Stimulated activated naive CD4-positive, alpha-beta T cell (primary cell): ENCODE measurements at regions not wholly inside any gene's neighbourhood (a gene's known extent, or its start where the extent isn't known, plus 50 kb on each side); places are given as distances from the start of the nearest gene placed in this dataset.

Experiments
- DNase-seq, 6 experiments: peaks; one replicate each; lab custom pipeline; 2025; lab: John Stamatoyannopoulos, UW

- no peak for DNase-seq
Observed at GRCh38 chr10:10437886-10438285, 579.8 kb upstream of the CELF2 start.

GRCh38 chr10:10438335-10439100, 579.2 kb upstream of the CELF2 start:
- DNase-seq, result no peak

- no peak for DNase-seq
Observed at GRCh38 chr10:10456856-10457255, 560.8 kb upstream of the CELF2 start.

- DNase-seq, result no peak
Observed at GRCh38 chr10:10460451-10460850, 557.2 kb upstream of the CELF2 start.

GRCh38 chr10:10462151-10462941, 555.3 kb upstream of the CELF2 start:
- DNase-seq, result no peak

- DNase-seq, result no peak
Observed at GRCh38 chr10:10471758-10472157, 545.9 kb upstream of the CELF2 start.

GRCh38 chr10:10475812-10476211, 541.9 kb upstream of the CELF2 start:
- no peak for DNase-seq

- DNase-seq, result no peak
Observed at GRCh38 chr10:10477844-10478243, 539.8 kb upstream of the CELF2 start.

GRCh38 chr10:10479465-10479864, 538.2 kb upstream of the CELF2 start:
- no peak for DNase-seq

GRCh38 chr10:10482613-10483012, 535.1 kb upstream of the CELF2 start:
- DNase-seq, result no peak

- no peak for DNase-seq
Observed at GRCh38 chr10:10489076-10489475, 528.6 kb upstream of the CELF2 start.

- no peak for DNase-seq
Observed at GRCh38 chr10:10489805-10490571, 527.7 kb upstream of the CELF2 start.

- DNase-seq, result no peak
Observed at GRCh38 chr10:10490581-10490980, 527.1 kb upstream of the CELF2 start.

- no peak for DNase-seq
Observed at GRCh38 chr10:10492420-10492819, 525.3 kb upstream of the CELF2 start.

GRCh38 chr10:10493833-10494232, 523.8 kb upstream of the CELF2 start:
- DNase-seq, result no peak

- DNase-seq, result no peak
Observed at GRCh38 chr10:10497245-10497644, 520.4 kb upstream of the CELF2 start.

GRCh38 chr10:10498781-10499180, 518.9 kb upstream of the CELF2 start:
- no peak for DNase-seq

- no peak for DNase-seq
Observed at GRCh38 chr10:10499839-10500238, 517.8 kb upstream of the CELF2 start.

- DNase-seq, result no peak
Observed at GRCh38 chr10:10500937-10501336, 516.7 kb upstream of the CELF2 start.

GRCh38 chr10:10503772-10504171, 513.9 kb upstream of the CELF2 start:
- no peak for DNase-seq

- DNase-seq, result no peak
Observed at GRCh38 chr10:10508211-10508610, 509.5 kb upstream of the CELF2 start.

GRCh38 chr10:10510179-10510578, 507.5 kb upstream of the CELF2 start:
- no peak for DNase-seq

GRCh38 chr10:10513067-10513466, 504.6 kb upstream of the CELF2 start:
- no peak for DNase-seq
